ENCODE measurements at regions not wholly inside any gene's neighbourhood (a gene's known extent, or its start where the extent isn't known, plus 50 kb on each side); places are given as distances from the start of the nearest gene placed in this dataset.

DNA sequence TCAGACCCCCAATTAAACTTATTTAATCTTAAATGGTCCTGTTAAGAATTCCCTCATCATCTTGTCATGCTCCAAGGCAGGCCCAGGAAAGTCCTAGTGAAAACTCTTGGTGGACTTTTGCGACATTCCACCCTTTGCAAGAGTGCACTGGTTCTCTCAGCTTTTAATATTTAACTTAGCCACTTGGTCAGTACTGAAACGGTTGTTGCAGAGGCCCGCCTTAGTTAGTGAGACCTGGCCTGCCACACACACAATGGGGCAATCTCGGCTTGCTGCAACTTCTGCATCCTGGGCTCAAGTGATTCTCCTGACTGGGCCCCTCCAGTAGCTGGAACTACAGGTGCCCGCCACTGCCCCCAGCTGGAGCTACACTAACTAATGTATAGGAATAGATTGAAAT is 1366.0 kb downstream of the UQCRFS1 start:
- TF ChIP-seq, protein P1, sequence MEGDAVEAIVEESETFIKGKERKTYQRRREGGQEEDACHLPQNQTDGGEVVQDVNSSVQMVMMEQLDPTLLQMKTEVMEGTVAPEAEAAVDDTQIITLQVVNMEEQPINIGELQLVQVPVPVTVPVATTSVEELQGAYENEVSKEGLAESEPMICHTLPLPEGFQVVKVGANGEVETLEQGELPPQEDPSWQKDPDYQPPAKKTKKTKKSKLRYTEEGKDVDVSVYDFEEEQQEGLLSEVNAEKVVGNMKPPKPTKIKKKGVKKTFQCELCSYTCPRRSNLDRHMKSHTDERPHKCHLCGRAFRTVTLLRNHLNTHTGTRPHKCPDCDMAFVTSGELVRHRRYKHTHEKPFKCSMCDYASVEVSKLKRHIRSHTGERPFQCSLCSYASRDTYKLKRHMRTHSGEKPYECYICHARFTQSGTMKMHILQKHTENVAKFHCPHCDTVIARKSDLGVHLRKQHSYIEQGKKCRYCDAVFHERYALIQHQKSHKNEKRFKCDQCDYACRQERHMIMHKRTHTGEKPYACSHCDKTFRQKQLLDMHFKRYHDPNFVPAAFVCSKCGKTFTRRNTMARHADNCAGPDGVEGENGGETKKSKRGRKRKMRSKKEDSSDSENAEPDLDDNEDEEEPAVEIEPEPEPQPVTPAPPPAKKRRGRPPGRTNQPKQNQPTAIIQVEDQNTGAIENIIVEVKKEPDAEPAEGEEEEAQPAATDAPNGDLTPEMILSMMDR (IDR thresholded peaks at IDR 0.05; ENCODE audit: insufficient read depth, low read length): no peak
- TF ChIP-seq POLR2AphosphoS5 (IDR thresholded peaks at IDR 0.05; ENCODE audit: low read depth): no peak
